Sigmoid colon (tissue), 4 donors: ENCODE measurements at regions not wholly inside any gene's neighbourhood (a gene's known extent, or its start where the extent isn't known, plus 50 kb on each side); places are given as distances from the start of the nearest gene placed in this dataset.
"Not testable (repeated sequence)": the region's sequence is repeated elsewhere in the genome, so short reads cannot be mapped to it uniquely, and the experiment has no call there.

Source experiments
- CTCF ChIP-seq, 4 experiments: fragments of 450-650 bp in 3 of 4; fragments of 200-600 bp in 1 of 4; IDR thresholded peaks; one replicate each; pipeline ENCODE4 v1.5.1; 2016 to 2019; ENCODE audit warnings: antibody characterized with exemption in 4 of 4, mild to moderate bottlenecking in 3 of 4, moderate library complexity in 2 of 4
- EP300 ChIP-seq, 4 donors: sonication (generic); formaldehyde crosslinking; IDR thresholded peaks; one replicate each; pipeline ENCODE4 v1.6.1; 2017; ENCODE audit warnings: antibody characterized with exemption in 4 of 4
- POLR2AphosphoS5 ChIP-seq, 4 donors: sonication (generic); formaldehyde crosslinking; IDR thresholded peaks; one replicate each; pipeline ENCODE4 v1.6.1; 2017; ENCODE audit warnings: antibody characterized with exemption in 4 of 4

GRCh38 chr9:39550573-39550972 is 195.1 kb downstream of the SPATA31A1 start:
- not testable (repeated sequence) for TF ChIP-seq CTCF, POLR2AphosphoS5, EP300 (IDR thresholded peaks at IDR 0.05)
